ENCODE measurements at regions not wholly inside any gene's neighbourhood (a gene's known extent, or its start where the extent isn't known, plus 50 kb on each side); places are given as distances from the start of the nearest gene placed in this dataset.
"Not testable (repeated sequence)": the region's sequence is repeated elsewhere in the genome, so short reads cannot be mapped to it uniquely, and the experiment has no call there.

- Histone ChIP-seq H3K36me3 (ENCODE audit: control insufficient read depth, insufficient read depth, low read length) (no peaks in the 10 kb centered on the region), H3K27me3 (ENCODE audit: control insufficient read depth, insufficient read depth, low read length) (no peaks in the 10 kb centered on the region), H3K9ac (ENCODE audit: low read depth, low read length) (no peak overlapping the region), H3K4me3 (ENCODE audit: low read depth, low read length) (no peak overlapping the region), H3K9me3 (ENCODE audit: control insufficient read depth, insufficient read depth, low read length) (peaks cover 2% of the 10 kb centered on the region), H3K4me1 (ENCODE audit: control insufficient read depth, insufficient read depth, low read length) (no peaks in the 10 kb centered on the region)
Observed at GRCh38 chr4:67275179-67275750, 270.0 kb downstream of the CENPC start.

DNA sequence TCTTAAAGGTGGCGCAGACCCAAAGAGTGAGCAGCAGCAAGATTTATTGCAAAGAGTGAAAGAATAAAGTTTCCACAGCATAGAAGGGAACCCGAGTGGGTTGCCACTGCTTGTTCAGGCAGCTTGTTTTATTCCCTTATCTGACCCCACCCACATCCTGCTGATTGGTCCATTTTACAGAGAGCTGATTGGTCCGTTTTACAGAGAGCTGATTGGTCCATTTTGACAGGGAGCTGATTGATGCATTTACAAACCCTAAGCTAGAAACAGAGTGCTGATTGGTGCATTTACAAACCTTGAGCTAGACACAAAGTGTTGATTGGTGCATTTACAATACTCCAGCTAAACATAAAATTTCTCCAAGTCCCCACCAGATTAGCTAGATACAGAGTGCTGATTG, 270.6 kb downstream of the CENPC start:
- not testable (repeated sequence) for H3K27me3 ChIP-seq (ENCODE audit: control insufficient read depth, insufficient read depth, low read length); H3K36me3 ChIP-seq (ENCODE audit: control insufficient read depth, insufficient read depth, low read length); H3K4me3 ChIP-seq (ENCODE audit: low read depth, low read length); H3K4me1 ChIP-seq (ENCODE audit: control insufficient read depth, insufficient read depth, low read length); H3K9me3 ChIP-seq (ENCODE audit: control insufficient read depth, insufficient read depth, low read length); H3K9ac ChIP-seq (ENCODE audit: low read depth, low read length)

DNA sequence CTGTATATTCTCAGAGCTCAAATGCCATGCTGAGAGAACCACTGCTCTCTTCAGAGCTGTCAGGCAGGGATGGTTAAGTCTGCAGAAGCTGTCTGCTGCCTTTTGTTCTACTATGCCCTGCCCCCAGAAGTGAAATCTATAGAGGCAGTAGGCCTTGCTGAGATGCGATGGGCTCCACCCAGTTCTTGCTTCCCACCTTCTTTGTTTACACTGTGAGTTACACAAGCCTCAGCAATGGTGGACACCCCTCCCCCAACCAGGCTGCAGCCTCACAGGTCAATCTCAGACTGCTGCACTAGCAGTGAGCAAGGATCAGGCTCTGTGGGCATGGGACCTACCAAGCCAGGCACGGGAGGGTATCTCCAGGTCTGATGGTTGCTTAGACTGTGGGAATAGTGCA, 271.6 kb downstream of the CENPC start:
- Histone ChIP-seq H3K4me3 (ENCODE audit: low read depth, low read length) (no peak overlapping the region), H3K9ac (ENCODE audit: low read depth, low read length) (no peak overlapping the region), H3K9me3 (ENCODE audit: control insufficient read depth, insufficient read depth, low read length) (peaks cover 2% of the 10 kb centered on the region), H3K27me3 (ENCODE audit: control insufficient read depth, insufficient read depth, low read length) (no peaks in the 10 kb centered on the region), H3K36me3 (ENCODE audit: control insufficient read depth, insufficient read depth, low read length) (no peaks in the 10 kb centered on the region), H3K4me1 (ENCODE audit: control insufficient read depth, insufficient read depth, low read length) (no peaks in the 10 kb centered on the region)

DNA sequence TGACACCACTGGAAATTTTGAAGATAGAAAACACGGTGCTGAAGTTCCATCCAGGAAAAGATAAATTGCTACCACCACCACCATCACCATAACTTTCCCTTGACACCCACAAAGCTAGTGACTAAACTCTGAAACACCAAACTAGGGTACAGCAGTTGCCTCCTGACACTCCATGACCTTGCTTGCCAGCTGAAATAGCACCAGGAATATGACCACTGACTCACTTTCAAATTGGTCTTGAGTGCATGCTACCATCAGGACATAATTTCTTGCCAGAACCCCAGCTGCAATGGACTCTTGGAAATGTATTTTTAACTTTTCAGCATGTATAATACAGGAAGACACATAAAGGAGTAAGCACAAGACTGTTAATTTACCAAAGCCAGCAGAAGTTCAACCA, 283.3 kb downstream of the CENPC start:
- no peak overlapping the region for H3K9ac ChIP-seq (ENCODE audit: low read depth, low read length)
- no peaks in the 10 kb centered on the region for H3K4me1 ChIP-seq (ENCODE audit: control insufficient read depth, insufficient read depth, low read length)
- H3K4me3 ChIP-seq (ENCODE audit: low read depth, low read length), result no peak overlapping the region
- no peaks in the 10 kb centered on the region for H3K9me3 ChIP-seq (ENCODE audit: control insufficient read depth, insufficient read depth, low read length)
- H3K36me3 ChIP-seq (ENCODE audit: control insufficient read depth, insufficient read depth, low read length), result no peaks in the 10 kb centered on the region
- no peaks in the 10 kb centered on the region for H3K27me3 ChIP-seq (ENCODE audit: control insufficient read depth, insufficient read depth, low read length)

GRCh38 chr4:67256388-67257043, 288.8 kb downstream of the CENPC start:
- H3K36me3 ChIP-seq (ENCODE audit: control insufficient read depth, insufficient read depth, low read length), result no peaks in the 10 kb centered on the region

DNA sequence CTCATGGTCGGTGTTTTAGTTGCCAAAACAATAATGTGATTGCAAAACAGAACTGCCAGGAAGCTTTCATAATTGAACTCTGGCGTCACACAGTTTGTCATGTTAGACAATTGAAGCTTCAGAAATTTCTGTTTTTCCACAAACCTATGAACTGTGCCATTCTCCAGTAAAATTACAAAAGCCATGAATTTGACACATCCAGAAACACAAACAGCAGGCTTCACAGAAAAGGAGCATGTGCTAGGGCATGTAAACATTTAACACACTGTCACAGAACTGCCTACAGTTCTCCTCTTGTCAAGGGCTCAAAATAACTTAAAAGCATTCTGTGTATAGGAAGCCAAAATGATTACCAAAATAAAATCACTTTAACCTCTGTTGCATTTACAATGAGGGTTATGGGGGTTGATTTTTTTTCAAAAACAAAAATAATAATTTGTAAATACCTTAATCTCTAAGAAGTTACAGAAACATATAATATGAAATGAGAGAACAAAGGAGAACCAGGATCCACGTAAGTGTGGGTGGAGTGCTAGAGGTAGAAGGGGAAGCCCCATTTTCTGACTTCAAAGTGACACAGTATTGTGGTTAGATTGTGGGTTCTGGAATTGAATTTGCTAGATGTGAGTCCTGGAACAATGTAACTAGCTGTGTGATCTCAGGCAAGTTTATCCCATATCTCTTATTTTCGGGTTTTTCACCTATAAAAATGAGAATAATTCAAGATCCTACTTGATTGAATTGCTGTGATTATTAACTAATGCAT, 295.0 kb downstream of the CENPC start:
- H3K4me3 ChIP-seq (ENCODE audit: low read depth, low read length), result no peak overlapping the region
- no peak overlapping the region for H3K9ac ChIP-seq (ENCODE audit: low read depth, low read length)
- no peaks in the 10 kb centered on the region for H3K27me3 ChIP-seq (ENCODE audit: control insufficient read depth, insufficient read depth, low read length)
- H3K4me1 ChIP-seq (ENCODE audit: control insufficient read depth, insufficient read depth, low read length), result no peaks in the 10 kb centered on the region
- H3K9me3 ChIP-seq (ENCODE audit: control insufficient read depth, insufficient read depth, low read length), result no peaks in the 10 kb centered on the region
- no peaks in the 10 kb centered on the region for H3K36me3 ChIP-seq (ENCODE audit: control insufficient read depth, insufficient read depth, low read length)

More at GRCh38 chr4:67256388-67257043, 288.8 kb downstream of the CENPC start:
- Histone ChIP-seq H3K27me3 (ENCODE audit: control insufficient read depth, insufficient read depth, low read length) (no peaks in the 10 kb centered on the region), H3K4me3 (ENCODE audit: low read depth, low read length) (no peak overlapping the region), H3K4me1 (ENCODE audit: control insufficient read depth, insufficient read depth, low read length) (no peaks in the 10 kb centered on the region), H3K9me3 (ENCODE audit: control insufficient read depth, insufficient read depth, low read length) (no peaks in the 10 kb centered on the region), H3K9ac (ENCODE audit: low read depth, low read length) (no peak overlapping the region)

- no peak overlapping the region for H3K9ac ChIP-seq (ENCODE audit: low read depth, low read length)
- H3K36me3 ChIP-seq (ENCODE audit: control insufficient read depth, insufficient read depth, low read length), result no peaks in the 10 kb centered on the region
- no peaks in the 10 kb centered on the region for H3K9me3 ChIP-seq (ENCODE audit: control insufficient read depth, insufficient read depth, low read length)
- H3K4me1 ChIP-seq (ENCODE audit: control insufficient read depth, insufficient read depth, low read length), result no peaks in the 10 kb centered on the region
- no peak overlapping the region for H3K4me3 ChIP-seq (ENCODE audit: low read depth, low read length)
- no peaks in the 10 kb centered on the region for H3K27me3 ChIP-seq (ENCODE audit: control insufficient read depth, insufficient read depth, low read length)
Observed at GRCh38 chr4:67236788-67237187, 308.5 kb downstream of the CENPC start.

GRCh38 chr4:67236318-67236717, 309.0 kb downstream of the CENPC start:
- Histone ChIP-seq H3K9ac (ENCODE audit: low read depth, low read length) (no peak overlapping the region), H3K4me3 (ENCODE audit: low read depth, low read length) (no peak overlapping the region), H3K9me3 (ENCODE audit: control insufficient read depth, insufficient read depth, low read length) (no peaks in the 10 kb centered on the region), H3K4me1 (ENCODE audit: control insufficient read depth, insufficient read depth, low read length) (no peaks in the 10 kb centered on the region), H3K36me3 (ENCODE audit: control insufficient read depth, insufficient read depth, low read length) (no peaks in the 10 kb centered on the region), H3K27me3 (ENCODE audit: control insufficient read depth, insufficient read depth, low read length) (no peaks in the 10 kb centered on the region)

DNA sequence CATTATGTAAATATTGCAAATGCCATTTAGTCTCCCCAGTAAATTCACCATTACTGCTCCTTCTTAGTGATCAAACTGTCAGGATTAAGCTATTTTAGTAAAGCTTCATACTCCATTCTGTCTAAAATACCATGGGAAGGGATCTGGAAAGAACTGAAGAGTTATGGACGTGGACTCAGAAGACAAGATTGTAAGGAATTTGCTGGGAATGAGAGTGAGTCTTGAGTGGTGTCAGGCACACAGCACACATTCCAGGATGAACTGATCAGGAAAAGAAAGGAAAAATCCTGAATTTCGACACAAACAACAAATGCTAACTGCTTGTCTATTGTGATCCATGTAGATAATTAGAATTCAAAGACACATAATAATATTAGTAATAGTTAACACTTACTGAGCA, 311.0 kb downstream of the CENPC start:
- H3K36me3 ChIP-seq (ENCODE audit: control insufficient read depth, insufficient read depth, low read length), result no peaks in the 10 kb centered on the region
- no peaks in the 10 kb centered on the region for H3K9me3 ChIP-seq (ENCODE audit: control insufficient read depth, insufficient read depth, low read length)
- no peaks in the 10 kb centered on the region for H3K27me3 ChIP-seq (ENCODE audit: control insufficient read depth, insufficient read depth, low read length)
- no peak overlapping the region for H3K9ac ChIP-seq (ENCODE audit: low read depth, low read length)
- no peaks in the 10 kb centered on the region for H3K4me1 ChIP-seq (ENCODE audit: control insufficient read depth, insufficient read depth, low read length)
- H3K4me3 ChIP-seq (ENCODE audit: low read depth, low read length), result no peak overlapping the region

DNA sequence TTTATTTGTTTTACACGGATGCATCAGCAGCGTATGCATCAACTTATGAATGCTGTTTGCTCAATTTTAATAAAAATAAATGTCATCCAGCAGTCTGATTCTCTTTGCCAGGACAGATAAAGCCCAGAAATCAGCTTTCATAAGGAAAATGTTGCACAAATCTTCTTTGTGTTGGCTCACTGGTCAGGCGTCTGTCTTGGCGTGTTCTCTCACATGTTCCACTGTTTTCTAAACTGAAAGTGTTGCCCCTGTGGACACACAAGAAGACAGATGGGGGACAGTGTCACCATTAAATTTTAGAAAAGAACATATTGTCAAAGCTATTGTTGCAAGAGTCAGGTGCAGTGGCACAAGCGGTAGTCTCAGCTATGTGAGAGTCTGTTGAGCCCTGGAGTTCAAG, 316.2 kb downstream of the CENPC start:
- no peak overlapping the region for H3K9ac ChIP-seq (ENCODE audit: low read depth, low read length)

GRCh38 chr4:67220861-67221260, 324.4 kb downstream of the CENPC start:
- H3K4me3 ChIP-seq (ENCODE audit: low read depth, low read length), result no peak overlapping the region
- H3K9ac ChIP-seq (ENCODE audit: low read depth, low read length), result no peak overlapping the region
- H3K9me3 ChIP-seq (ENCODE audit: control insufficient read depth, insufficient read depth, low read length), result no peaks in the 10 kb centered on the region
- no peaks in the 10 kb centered on the region for H3K4me1 ChIP-seq (ENCODE audit: control insufficient read depth, insufficient read depth, low read length)
- H3K36me3 ChIP-seq (ENCODE audit: control insufficient read depth, insufficient read depth, low read length), result no peaks in the 10 kb centered on the region
- H3K27me3 ChIP-seq (ENCODE audit: control insufficient read depth, insufficient read depth, low read length), result no peaks in the 10 kb centered on the region

More for the DNA sequence above, 316.2 kb downstream of the CENPC start:
- Histone ChIP-seq H3K4me3 (ENCODE audit: low read depth, low read length) (no peak overlapping the region), H3K36me3 (ENCODE audit: control insufficient read depth, insufficient read depth, low read length) (no peaks in the 10 kb centered on the region), H3K9me3 (ENCODE audit: control insufficient read depth, insufficient read depth, low read length) (no peaks in the 10 kb centered on the region), H3K4me1 (ENCODE audit: control insufficient read depth, insufficient read depth, low read length) (no peaks in the 10 kb centered on the region), H3K27me3 (ENCODE audit: control insufficient read depth, insufficient read depth, low read length) (no peaks in the 10 kb centered on the region)

- H3K4me1 ChIP-seq (ENCODE audit: control insufficient read depth, insufficient read depth, low read length), result no peaks in the 10 kb centered on the region
- no peak overlapping the region for H3K9ac ChIP-seq (ENCODE audit: low read depth, low read length)
- no peak overlapping the region for H3K4me3 ChIP-seq (ENCODE audit: low read depth, low read length)
Observed at GRCh38 chr4:67218883-67219282, 326.4 kb downstream of the CENPC start.

More at GRCh38 chr4:67218883-67219282, 326.4 kb downstream of the CENPC start:
- no peaks in the 10 kb centered on the region for H3K27me3 ChIP-seq (ENCODE audit: control insufficient read depth, insufficient read depth, low read length)
- no peaks in the 10 kb centered on the region for H3K9me3 ChIP-seq (ENCODE audit: control insufficient read depth, insufficient read depth, low read length)
- H3K36me3 ChIP-seq (ENCODE audit: control insufficient read depth, insufficient read depth, low read length), result no peaks in the 10 kb centered on the region

All from iPS-15b (cell line).